ENCODE measurements at regions not wholly inside any gene's neighbourhood (a gene's known extent, or its start where the extent isn't known, plus 50 kb on each side); places are given as distances from the start of the nearest gene placed in this dataset.

DNA sequence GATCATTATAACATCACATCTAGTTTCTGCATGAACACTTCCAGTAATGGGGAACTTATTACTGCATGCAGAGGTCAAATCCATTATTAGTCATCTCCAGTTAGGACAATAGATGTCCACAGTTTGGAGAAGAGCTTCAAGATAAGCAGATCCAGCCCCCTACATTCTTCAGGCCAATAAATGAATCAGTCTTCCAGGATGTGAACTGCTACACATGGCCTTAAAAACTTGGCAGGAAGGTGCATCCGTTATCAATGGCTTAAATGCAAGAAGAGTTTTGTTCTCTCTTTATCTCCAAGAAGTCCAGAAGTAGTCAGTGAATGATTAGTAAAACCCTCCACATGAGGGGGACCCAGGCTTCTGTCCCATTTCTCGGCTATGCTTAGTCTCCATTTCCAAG is 70.8 kb downstream of the DMRTA2 start:
- Histone ChIP-seq H3K4me3 (ENCODE audit: low read length) (no peak overlapping the region), H3K9me2 (replicated peaks; ENCODE audit: control insufficient read depth, low read length) (no peaks in the 10 kb centered on the region), H3K4me1 (ENCODE audit: control insufficient read depth, low read length) (0 out of 2 replicates have a peak, but pooled peaks cover 3% of the 10 kb centered on the region), H3F3A (ENCODE audit: control insufficient read depth, insufficient read depth) (no peaks in the 10 kb centered on the region), H3K9me3 (ENCODE audit: control insufficient read depth, insufficient read depth, low read length) (no peaks in the 10 kb centered on the region), H4K20me1 (ENCODE audit: control insufficient read depth, insufficient read depth, low read depth, low read length) (no peaks in the 10 kb centered on the region), H3K79me2 (ENCODE audit: control insufficient read depth, low read length) (no peaks in the 10 kb centered on the region), H3K27me3 (ENCODE audit: control insufficient read depth, low read length) (peaks cover 6% of the 10 kb centered on the region), H3K4me2 (ENCODE audit: low read length) (no peak overlapping the region), H3K27ac (ENCODE audit: low read depth, low read length) (no peak overlapping the region), H3K36me3 (ENCODE audit: control insufficient read depth, low read length) (no peaks in the 10 kb centered on the region)
- TF ChIP-seq CTCF (IDR thresholded peaks at IDR 0.05; ENCODE audit: low read depth, low read length, poor library complexity, severe bottlenecking): no peak
- no peak for TF ChIP-seq EZH2phosphoT487 (IDR thresholded peaks at IDR 0.05; ENCODE audit: borderline replicate concordance, low read length)

DNA sequence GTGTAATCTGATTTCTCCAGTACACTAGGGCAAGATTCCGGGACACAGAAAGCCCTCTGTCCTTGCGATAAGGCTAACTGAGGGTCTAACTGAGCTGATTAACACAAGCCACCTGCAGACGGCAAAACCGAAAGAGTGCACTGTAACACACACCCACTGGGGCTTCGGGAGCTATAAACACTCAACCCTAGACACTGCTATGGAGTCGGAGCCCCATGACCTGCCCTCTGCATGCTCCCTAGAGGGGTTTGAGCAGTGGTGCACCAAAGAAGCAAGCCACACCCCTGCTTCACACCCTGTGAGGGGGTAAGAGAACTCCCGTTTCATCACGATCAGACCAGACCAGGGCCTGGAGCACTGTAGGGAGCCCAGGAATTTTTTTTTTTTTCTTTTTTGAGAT is 72.4 kb downstream of the DMRTA2 start:
- Histone ChIP-seq H3K9me2 (replicated peaks; ENCODE audit: control insufficient read depth, low read length) (no peaks in the 10 kb centered on the region), H3F3A (ENCODE audit: control insufficient read depth, insufficient read depth) (no peaks in the 10 kb centered on the region), H3K27me3 (ENCODE audit: control insufficient read depth, low read length) (peaks cover 6% of the 10 kb centered on the region), H3K4me1 (ENCODE audit: control insufficient read depth, low read length) (0 out of 2 replicates have a peak, but pooled peaks cover 3% of the 10 kb centered on the region), H3K9me3 (ENCODE audit: control insufficient read depth, insufficient read depth, low read length) (no peaks in the 10 kb centered on the region), H3K4me2 (ENCODE audit: low read length) (no peak overlapping the region), H4K20me1 (ENCODE audit: control insufficient read depth, insufficient read depth, low read depth, low read length) (no peaks in the 10 kb centered on the region), H3K4me3 (ENCODE audit: low read length) (no peak overlapping the region), H3K27ac (ENCODE audit: low read depth, low read length) (no peak overlapping the region), H3K79me2 (ENCODE audit: control insufficient read depth, low read length) (no peaks in the 10 kb centered on the region), H3K36me3 (ENCODE audit: control insufficient read depth, low read length) (no peaks in the 10 kb centered on the region)
- TF ChIP-seq EZH2phosphoT487 (IDR thresholded peaks at IDR 0.05; ENCODE audit: borderline replicate concordance, low read length) (no peak), CTCF (IDR thresholded peaks at IDR 0.05; ENCODE audit: low read depth, low read length, poor library complexity, severe bottlenecking) (no peak)

GRCh38 chr1:50350421-50350820 is 72.8 kb downstream of the DMRTA2 start:
- Histone ChIP-seq H3K9me2 (replicated peaks; ENCODE audit: control insufficient read depth, low read length) (no peaks in the 10 kb centered on the region), H3K9me3 (ENCODE audit: control insufficient read depth, insufficient read depth, low read length) (no peaks in the 10 kb centered on the region), H3K27me3 (ENCODE audit: control insufficient read depth, low read length) (peaks cover 6% of the 10 kb centered on the region), H3K4me2 (ENCODE audit: low read length) (no peak overlapping the region), H3K27ac (ENCODE audit: low read depth, low read length) (no peak overlapping the region), H3K36me3 (ENCODE audit: control insufficient read depth, low read length) (no peaks in the 10 kb centered on the region), H3K79me2 (ENCODE audit: control insufficient read depth, low read length) (no peaks in the 10 kb centered on the region), H3K4me1 (ENCODE audit: control insufficient read depth, low read length) (0 out of 2 replicates have a peak, but pooled peaks cover 3% of the 10 kb centered on the region), H4K20me1 (ENCODE audit: control insufficient read depth, insufficient read depth, low read depth, low read length) (no peaks in the 10 kb centered on the region), H3K4me3 (ENCODE audit: low read length) (no peak overlapping the region), H3F3A (ENCODE audit: control insufficient read depth, insufficient read depth) (no peaks in the 10 kb centered on the region)
- TF ChIP-seq CTCF (IDR thresholded peaks at IDR 0.05; ENCODE audit: low read depth, low read length, poor library complexity, severe bottlenecking): no peak
- TF ChIP-seq EZH2phosphoT487 (IDR thresholded peaks at IDR 0.05; ENCODE audit: borderline replicate concordance, low read length): no peak

- Histone ChIP-seq H3F3A (ENCODE audit: control insufficient read depth, insufficient read depth) (no peaks in the 10 kb centered on the region), H3K9me3 (ENCODE audit: control insufficient read depth, insufficient read depth, low read length) (no peaks in the 10 kb centered on the region), H3K4me2 (ENCODE audit: low read length) (no peak overlapping the region), H3K4me3 (ENCODE audit: low read length) (no peak overlapping the region), H4K20me1 (ENCODE audit: control insufficient read depth, insufficient read depth, low read depth, low read length) (no peaks in the 10 kb centered on the region), H3K4me1 (ENCODE audit: control insufficient read depth, low read length) (no peaks in the 10 kb centered on the region), H3K27ac (ENCODE audit: low read depth, low read length) (no peak overlapping the region), H3K79me2 (ENCODE audit: control insufficient read depth, low read length) (no peaks in the 10 kb centered on the region), H3K27me3 (ENCODE audit: control insufficient read depth, low read length) (no peaks in the 10 kb centered on the region), H3K36me3 (ENCODE audit: control insufficient read depth, low read length) (no peaks in the 10 kb centered on the region), H3K9me2 (replicated peaks; ENCODE audit: control insufficient read depth, low read length) (no peaks in the 10 kb centered on the region)
- TF ChIP-seq CTCF (IDR thresholded peaks at IDR 0.05; ENCODE audit: low read depth, low read length, poor library complexity, severe bottlenecking) (no peak), EZH2phosphoT487 (IDR thresholded peaks at IDR 0.05; ENCODE audit: borderline replicate concordance, low read length) (no peak)
Observed at GRCh38 chr1:50349242-50349565, 74.0 kb downstream of the DMRTA2 start.

Measured in DOHH2 (cell line).